HG02973 (cell line): ENCODE measurements at regions not wholly inside any gene's neighbourhood (a gene's known extent, or its start where the extent isn't known, plus 50 kb on each side); places are given as distances from the start of the nearest gene placed in this dataset.

ENCODE experiments used
- ATAC-seq: cut with Tn5 transposase; IDR thresholded peaks from one replicate; pipeline ENCODE4 v1.9.1; 2021; ENCODE audit warnings: moderate library complexity; ENCODE audit not compliant: unreplicated experiment

GRCh38 chr5:121702682-121703081, 149.0 kb upstream of the FTMT start:
- ATAC-seq, result no peak

DNA sequence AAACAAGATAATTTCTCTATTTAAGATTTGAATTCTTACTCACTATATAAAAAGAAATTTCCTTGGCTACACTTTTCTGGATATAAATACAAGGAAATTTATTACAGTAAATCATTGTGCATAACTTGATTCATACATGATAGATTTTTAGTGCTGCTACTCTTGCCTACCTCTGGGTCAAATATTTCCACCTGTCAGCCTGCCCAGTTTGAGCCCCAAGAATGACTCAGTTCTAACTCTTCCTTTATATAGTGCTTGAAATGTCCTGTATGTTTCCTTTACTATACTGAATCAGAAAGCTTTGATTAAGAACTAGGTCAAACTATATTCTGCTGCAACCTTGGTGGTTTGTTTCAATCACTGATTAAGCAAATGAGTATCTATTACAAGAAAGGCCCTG, 147.4 kb upstream of the FTMT start:
- ATAC-seq, result no peak

- no peak for ATAC-seq
Measured at GRCh38 chr5:121706686-121707085, 145.0 kb upstream of the FTMT start.

DNA sequence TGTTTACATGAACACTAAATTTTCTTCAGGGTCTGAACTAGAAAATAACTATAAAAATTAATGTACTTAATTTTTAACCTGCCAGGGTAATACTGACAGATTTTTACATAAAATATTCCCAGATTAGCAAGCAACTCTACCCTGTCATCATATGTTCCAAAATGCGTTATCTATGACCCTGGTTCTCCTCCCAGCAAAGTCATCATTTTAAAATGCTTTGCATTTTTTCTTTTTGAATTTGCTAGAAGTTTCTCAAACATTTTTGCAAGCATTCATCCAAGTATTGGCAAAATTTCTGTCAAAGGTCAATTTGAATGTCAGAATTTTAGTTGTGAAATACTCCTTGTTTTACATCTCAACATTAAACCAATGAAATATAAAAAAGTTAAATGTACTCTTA, 144.5 kb upstream of the FTMT start:
- ATAC-seq, result no peak

DNA sequence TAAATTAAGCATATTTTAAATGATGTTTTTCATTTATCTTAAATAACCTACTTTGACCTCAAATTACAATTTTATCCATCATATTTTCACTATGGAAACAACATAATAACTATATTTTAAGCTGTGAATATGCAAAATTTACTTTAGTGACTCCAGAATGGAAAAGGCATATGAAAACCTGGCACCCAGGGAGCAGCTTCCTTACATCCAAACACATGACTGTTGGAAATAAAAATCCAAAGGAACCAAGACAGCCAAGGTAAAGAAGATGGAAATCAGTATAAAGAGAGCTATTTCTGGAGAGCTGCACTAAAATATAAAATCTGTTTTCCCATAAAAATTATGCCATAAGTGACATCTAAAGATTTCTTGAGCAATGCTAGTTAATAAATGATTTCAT, 140.3 kb upstream of the FTMT start:
- no peak for ATAC-seq

GRCh38 chr5:121719255-121719654, 132.4 kb upstream of the FTMT start:
- ATAC-seq, result no peak

DNA sequence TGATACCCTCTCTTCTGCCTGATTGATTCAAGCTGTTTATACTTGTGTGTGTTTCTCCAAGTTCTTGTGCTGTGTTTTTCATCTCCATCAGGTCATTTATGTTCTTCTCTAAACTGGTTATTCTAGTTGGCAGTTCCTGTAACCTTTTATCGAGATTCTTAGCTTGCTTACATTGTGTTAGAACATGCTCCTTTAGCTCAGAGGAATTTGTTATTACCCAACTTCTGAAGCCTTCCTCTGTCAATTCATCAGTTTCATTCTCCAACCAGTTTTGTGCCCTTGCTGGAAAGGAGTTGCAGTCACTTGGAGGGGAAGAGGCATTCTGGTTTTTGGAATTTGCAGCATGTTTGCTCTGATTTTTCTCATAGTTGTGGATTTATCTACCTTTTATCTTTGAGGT, 126.2 kb upstream of the FTMT start:
- ATAC-seq, result no peak

DNA sequence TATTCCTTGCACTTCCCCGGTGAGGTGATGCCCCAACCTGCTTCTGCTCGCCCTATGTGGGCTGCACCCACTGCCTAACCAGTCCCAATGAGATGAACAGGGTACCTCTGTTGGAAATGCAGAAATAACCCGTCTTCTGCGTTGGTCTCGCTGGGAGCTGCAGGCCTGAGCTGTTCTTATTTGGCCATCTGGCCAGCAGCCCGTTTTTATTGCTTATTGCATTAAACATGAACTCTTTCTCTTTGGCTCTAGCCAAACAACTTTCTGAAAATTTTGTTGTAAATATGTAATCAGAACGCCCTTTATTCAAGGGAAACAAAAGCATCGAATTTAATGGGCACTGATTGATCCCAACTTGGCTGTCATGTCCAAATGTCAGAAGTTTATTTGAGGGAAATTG, 124.7 kb upstream of the FTMT start:
- no peak for ATAC-seq

DNA sequence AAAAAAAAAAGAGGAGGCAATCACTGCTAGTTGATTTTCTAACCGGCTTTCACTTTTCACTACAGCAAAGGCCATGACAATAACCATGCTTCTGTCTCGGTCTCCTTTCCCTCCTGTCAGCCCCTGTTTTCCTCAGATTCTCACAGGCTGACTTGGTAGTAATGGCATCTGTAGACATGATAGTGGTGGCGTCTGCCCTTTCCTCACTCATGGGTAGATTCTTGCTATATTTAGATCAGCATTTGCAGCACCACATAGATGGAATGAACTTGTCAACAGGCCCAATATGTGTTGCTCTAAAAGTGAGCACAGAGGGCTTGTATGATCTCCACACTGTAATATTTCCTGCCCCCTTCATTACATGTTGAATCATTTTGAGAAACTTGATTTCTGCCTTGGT, 120.3 kb upstream of the FTMT start:
- ATAC-seq, result no peak

GRCh38 chr5:121735618-121736017, 116.1 kb upstream of the FTMT start:
- ATAC-seq, result no peak

DNA sequence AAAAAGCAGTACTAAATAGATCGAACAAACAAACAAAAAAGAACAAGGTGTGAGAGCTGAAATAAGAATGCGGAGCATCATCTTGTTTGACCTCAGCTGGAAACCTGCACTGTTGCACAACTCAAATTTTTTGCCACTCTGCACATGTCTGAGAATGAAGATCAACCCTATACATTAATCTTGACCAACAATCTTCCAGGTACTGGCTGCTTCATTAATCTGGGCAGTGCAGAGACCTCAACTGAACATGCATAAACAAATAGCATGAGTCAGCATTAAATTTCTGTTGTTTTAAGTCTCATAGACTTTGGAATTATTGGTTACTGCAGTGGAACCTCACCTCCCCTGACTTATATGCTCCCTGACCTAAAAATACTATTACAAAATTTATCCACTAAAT, 114.6 kb upstream of the FTMT start:
- no peak for ATAC-seq

GRCh38 chr5:121741156-121741555, 110.5 kb upstream of the FTMT start:
- no peak for ATAC-seq

DNA sequence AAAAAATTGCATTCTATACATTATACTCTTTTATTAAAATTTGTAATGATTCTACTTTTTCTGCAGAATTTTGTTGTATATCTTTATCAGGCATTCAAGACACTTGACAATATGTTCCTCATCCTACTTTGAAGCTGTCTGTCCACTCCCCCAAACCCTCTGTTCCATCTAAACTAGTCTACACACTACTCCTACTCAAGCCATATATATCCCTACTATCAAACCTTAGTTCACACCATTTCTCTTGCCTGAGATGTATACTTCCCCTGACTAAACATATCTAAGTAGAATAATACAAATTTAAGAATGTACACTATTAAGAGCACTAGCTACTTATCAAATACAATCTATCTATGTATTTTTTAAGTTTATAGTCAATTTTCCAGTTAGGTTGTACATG, 107.1 kb upstream of the FTMT start:
- ATAC-seq, result no peak

DNA sequence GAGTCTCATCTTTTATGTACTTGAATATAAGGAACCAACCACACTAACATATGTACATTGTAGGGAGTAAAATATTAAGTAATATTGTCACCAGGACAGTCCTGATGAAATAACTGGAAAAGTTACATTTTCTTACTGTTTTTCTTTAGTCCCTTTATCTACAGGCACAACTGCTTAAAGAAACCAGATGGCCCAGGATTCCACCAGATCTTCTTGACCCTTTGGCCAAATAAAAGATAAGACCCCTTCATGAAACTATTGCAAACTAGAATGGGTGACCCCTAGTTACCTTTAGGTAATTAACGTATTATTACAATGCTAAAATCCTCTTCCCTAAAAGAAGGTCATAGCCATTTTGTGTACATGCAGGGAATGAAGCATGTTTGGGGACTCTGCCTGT, 106.3 kb upstream of the FTMT start:
- no peak for ATAC-seq

GRCh38 chr5:121746763-121747162, 104.9 kb upstream of the FTMT start:
- ATAC-seq, result no peak

GRCh38 chr5:121748686-121749085, 103.0 kb upstream of the FTMT start:
- no peak for ATAC-seq

- ATAC-seq, result no peak
Measured at GRCh38 chr5:121752149-121752548, 99.5 kb upstream of the FTMT start.

GRCh38 chr5:121755266-121755665, 96.4 kb upstream of the FTMT start:
- ATAC-seq, result no peak

DNA sequence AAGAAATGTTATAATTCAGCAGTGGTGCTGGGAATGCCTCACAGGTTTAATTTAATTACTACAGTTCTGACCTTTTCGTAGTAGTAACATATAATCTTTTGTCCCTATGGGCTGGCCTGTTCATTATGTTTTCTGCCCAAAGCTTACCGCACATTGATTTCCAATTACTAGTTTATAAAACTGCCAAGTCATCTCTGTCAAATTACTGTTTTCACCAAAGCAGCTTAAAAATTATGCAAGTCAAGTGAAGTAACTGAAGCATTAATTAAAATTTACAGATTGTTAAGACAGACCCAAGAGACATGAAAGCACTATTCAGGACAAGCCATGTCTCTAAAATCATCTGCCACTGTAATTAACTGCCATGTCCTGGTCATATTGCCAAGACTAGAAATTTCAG, 93.9 kb upstream of the FTMT start:
- no peak for ATAC-seq

DNA sequence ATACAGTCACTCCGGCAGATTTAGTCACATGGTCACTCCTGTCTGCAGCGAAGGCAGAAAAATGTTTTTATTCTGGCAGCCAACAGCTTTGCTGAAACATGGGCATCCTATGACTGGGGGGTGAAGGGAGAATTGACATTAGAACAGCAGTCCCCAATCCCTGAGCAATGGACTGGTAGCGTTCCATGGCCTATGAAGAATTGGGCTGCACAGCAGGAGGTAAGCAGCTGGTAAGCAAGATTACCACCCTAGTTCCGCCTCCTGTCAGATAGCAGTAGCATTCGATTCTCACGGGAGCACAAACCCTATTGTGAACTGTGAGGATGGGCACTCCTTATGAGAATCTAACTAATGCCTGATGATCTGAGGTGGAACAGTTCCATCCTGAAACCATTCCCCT, 93.1 kb upstream of the FTMT start:
- no peak for ATAC-seq

DNA sequence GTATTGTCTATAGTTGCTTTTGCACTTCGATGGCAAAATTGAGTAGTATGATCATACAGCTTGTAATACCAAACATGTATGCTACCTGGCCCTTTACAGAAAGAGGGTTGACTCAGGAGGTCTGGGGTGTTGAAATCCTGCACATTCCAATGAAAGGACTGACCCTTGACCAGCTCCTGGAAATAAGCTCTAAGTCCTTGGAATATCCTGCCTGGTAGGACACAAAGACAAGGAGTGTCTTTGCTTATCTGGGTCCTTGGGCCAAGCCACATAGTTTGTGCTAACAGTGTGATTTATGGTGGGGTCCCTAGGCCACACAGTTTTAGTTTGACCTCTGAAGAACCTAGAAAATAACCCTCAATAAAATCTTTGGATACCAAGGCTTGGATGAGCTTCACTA, 89.3 kb upstream of the FTMT start:
- ATAC-seq, result no peak

DNA sequence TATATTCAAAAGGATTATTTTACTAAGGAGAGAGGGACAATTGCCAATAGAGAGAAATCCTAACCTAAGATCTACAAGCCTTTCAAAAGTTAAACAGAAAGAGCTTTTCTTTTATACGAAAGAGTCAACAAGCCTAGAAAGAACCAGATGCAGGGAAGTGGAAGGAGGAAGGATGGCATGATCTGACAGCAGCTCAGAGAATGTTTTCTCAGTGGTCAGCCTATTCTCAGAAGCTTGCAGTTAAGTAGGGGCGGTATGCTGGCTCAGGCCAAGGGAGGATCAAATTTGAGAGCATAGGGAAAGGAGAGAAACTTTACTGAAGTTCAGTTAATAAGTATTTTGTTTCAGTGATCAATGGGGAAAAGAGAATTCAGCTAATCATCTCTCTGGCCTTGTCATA, 88.0 kb upstream of the FTMT start:
- no peak for ATAC-seq

DNA sequence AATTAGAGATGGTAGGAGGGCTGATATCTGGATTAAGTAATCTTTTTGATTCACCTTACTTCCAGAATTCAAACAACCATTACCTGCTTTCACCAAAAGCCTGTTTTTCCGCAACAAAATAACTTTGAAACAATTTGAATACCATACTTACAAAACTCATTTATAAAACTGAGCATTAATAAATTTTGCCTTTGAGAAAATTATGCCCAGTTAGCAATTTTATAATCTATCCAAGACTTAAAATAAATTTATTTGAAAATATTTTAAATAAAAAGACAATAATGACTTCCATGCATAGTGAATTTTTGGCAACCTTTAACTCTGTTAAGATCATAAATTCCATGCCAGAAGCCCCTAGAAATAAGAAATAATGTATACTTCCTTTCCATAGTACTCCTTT, 71.3 kb upstream of the FTMT start:
- ATAC-seq, result no peak

- no peak for ATAC-seq
Measured at GRCh38 chr5:121783700-121784099, 68.0 kb upstream of the FTMT start.
